Stimulated activated CD8-positive, alpha-beta memory T cell treated with anti-CD3 and anti-CD28 coated beads, Interleukin-7, amount 100 ng/mL, for 1 hour (primary cell): ENCODE measurements at regions not wholly inside any gene's neighbourhood (a gene's known extent, or its start where the extent isn't known, plus 50 kb on each side); places are given as distances from the start of the nearest gene placed in this dataset.

ENCODE experiments used
- DNase-seq, 2 donors: peaks; one replicate each; pipeline ENCODE4 v3.0.0-alpha.2; 2020; ENCODE audit warnings: low read depth in 2 of 2

GRCh38 chr2:47265158-47265557, 88.8 kb upstream of the CALM2 start:
- DNase-seq = no peak

GRCh38 chr2:47264686-47265085, 88.4 kb upstream of the CALM2 start:
- no peak for DNase-seq

GRCh38 chr2:47264143-47264542, 87.8 kb upstream of the CALM2 start:
- no peak for DNase-seq

- no peak for DNase-seq
Observed at GRCh38 chr2:47262657-47263056, 86.3 kb upstream of the CALM2 start.

- DNase-seq = no peak
Observed at GRCh38 chr2:47260971-47261370, 84.7 kb upstream of the CALM2 start.

GRCh38 chr2:47259829-47260228, 83.5 kb upstream of the CALM2 start:
- no peak for DNase-seq

- DNase-seq = no peak
Observed at GRCh38 chr2:47257946-47258348, 81.6 kb upstream of the CALM2 start.

- no peak for DNase-seq
Observed at GRCh38 chr2:47256416-47257087, 80.2 kb upstream of the CALM2 start.

GRCh38 chr2:47255794-47256193, 79.5 kb upstream of the CALM2 start:
- DNase-seq = no peak

- DNase-seq = no peak
Observed at GRCh38 chr2:47254464-47254863, 78.2 kb upstream of the CALM2 start.

GRCh38 chr2:47253447-47253846, 77.1 kb upstream of the CALM2 start:
- DNase-seq = no peak

- DNase-seq = no peak
Observed at GRCh38 chr2:47251404-47251675, 75.0 kb upstream of the CALM2 start.

GRCh38 chr2:47250586-47251403, 74.5 kb upstream of the CALM2 start:
- no peak for DNase-seq

- no peak for DNase-seq
Observed at GRCh38 chr2:47249931-47250330, 73.6 kb upstream of the CALM2 start.

GRCh38 chr2:47249157-47249900, 73.0 kb upstream of the CALM2 start:
- DNase-seq = no peak

GRCh38 chr2:47243596-47244323, 67.4 kb upstream of the CALM2 start:
- no peak for DNase-seq

- no peak for DNase-seq
Observed at GRCh38 chr2:47241715-47242114, 65.4 kb upstream of the CALM2 start.

GRCh38 chr2:47239119-47239969, 63.0 kb upstream of the CALM2 start:
- no peak for DNase-seq

GRCh38 chr2:47238638-47239037, 62.3 kb upstream of the CALM2 start:
- DNase-seq = no peak

GRCh38 chr2:47237375-47238334, 61.3 kb upstream of the CALM2 start:
- DNase-seq = no peak
